Heart left ventricle (tissue), 16 donors: ENCODE measurements at regions not wholly inside any gene's neighbourhood (a gene's known extent, or its start where the extent isn't known, plus 50 kb on each side); places are given as distances from the start of the nearest gene placed in this dataset.
"Not testable (repeated sequence)": the region's sequence is repeated elsewhere in the genome, so short reads cannot be mapped to it uniquely, and the experiment has no call there.

ENCODE experiments used
- ATAC-seq, 4 donors: fragments of 200-7000 bp; cut with Tn5 transposase; one replicate each; pipeline ENCODE4 v1.9.1; 2020 to 2022; ENCODE audit warnings: moderate library complexity in 4 of 4, mild to moderate bottlenecking in 3 of 4, moderate number of reproducible peaks in 1 of 4
- DNase-seq, 5 donors: peaks; one replicate each; pipeline ENCODE4 v3.0.0-alpha.2; 2020
- H3K27ac ChIP-seq, 12 donors: fragments of 200-600 bp; sonication (generic) in 4 of 12; one replicate each; pipeline versions ENCODE4 v1.5.0 to v1.8.0; 2016 to 2022; ENCODE audit warnings: mild to moderate bottlenecking in 2 of 12
- H3K27me3 ChIP-seq, 9 donors: fragments of 200-600 bp; sonication (generic) in 2 of 9; one replicate each; pipeline versions ENCODE4 v1.5.1 to v1.8.0; 2016 to 2022; ENCODE audit warnings: mild to moderate bottlenecking in 3 of 9
- H3K36me3 ChIP-seq, 9 donors: fragments of 200-600 bp; sonication (generic) in 2 of 9; one replicate each; pipeline versions ENCODE4 v1.5.0 to v1.8.0; 2018 to 2022; ENCODE audit warnings: mild to moderate bottlenecking in 2 of 9
- H3K4me1 ChIP-seq, 12 donors: fragments of 200-600 bp; sonication (generic) in 4 of 12; one replicate each; pipeline versions ENCODE4 v1.5.0 to v1.8.0; 2016 to 2022; ENCODE audit warnings: mild to moderate bottlenecking in 3 of 12
- H3K4me3 ChIP-seq, 12 donors: fragments of 200-600 bp; sonication (generic) in 4 of 12; one replicate each; pipeline versions ENCODE4 v1.5.0 to v1.8.0; 2017 to 2022; ENCODE audit warnings: mild to moderate bottlenecking in 9 of 12, moderate library complexity in 4 of 12
- H3K9me3 ChIP-seq, 12 donors: fragments of 200-600 bp; sonication (generic) in 4 of 12; one replicate each; pipeline versions ENCODE4 v1.5.0 to v1.8.0; 2016 to 2022; ENCODE audit warnings: mild to moderate bottlenecking in 1 of 12
- POLR2A ChIP-seq, 2 donors: fragments of 450-650 bp; IDR thresholded peaks; one replicate each; pipeline ENCODE4 v1.6.1; 2017; ENCODE audit warnings: antibody characterized with exemption in 2 of 2, mild to moderate bottlenecking in 2 of 2, moderate library complexity in 2 of 2
- whole genome bisulfite sequencing, 4 donors: extraction: QIAGEN DNeasy Blood & Tissue Kit in 2 of 4; methylation state at CpG; one replicate each; pipeline versions ENCODE4 v1.1.5 to v1.1.7; 2013 to 2018; 5-methylcytosine and 5-hydroxymethylcytosine counted together
- intact Hi-C, 10 donors: fragments of 100-400 bp; cut with DNase I; formaldehyde crosslinking; loops; one replicate each; pipeline versions ENCODE4 v1.11.1 to v1.14.2; 2022
- TF ChIP-seq, protein P1 (sequence below), 12 donors: fragments of 200-600 bp; sonication (generic) in 4 of 12; IDR thresholded peaks; one replicate each; pipeline versions ENCODE4 v1.5.0 to v1.8.0; 2018 to 2022; ENCODE audit warnings: antibody characterized with exemption in 12 of 12, mild to moderate bottlenecking in 5 of 12
- donor health status: ischemic (EF 13 %, LVEDD 7.1; RV severe dilation, severe dysfunction).
- donor health status: healthy with polysubstance abuse.
- donor health status: DM: no; HTN: yes; CAD: no.
- donor health status: DM: no; HTN: no; CAD: no.
- donor health status: ischemic (EF 25% LVEDD 6.9; RV normal size, moderate dysfunction).
- donor health status: ischemic (EF 25% LVEDD 5.7; RV mildly dilated, moderate dysfunction).
- donor health status: healthy.
- donor health status: DM: yes; HTN: yes; CAD: no.
- donor health status: ischemic (EF 35%, LVEDD 5.7; RV mildly dilated, moderate dysfunction).
- donor health status: nonischemic (EF 11% LVEDD 7.7; RV severe dilation, severe dysfunction).
- donor health status: DM: yes; HTN: yes; CAD: no.
- donor health status: PGD.
- donor health status: ischemic (EF 29% LVEDD 5.4; RV normal size, mild dysfunction).
- donor health status: nonischemic (EF 23%, LVEDD 6.1; RV moderate dilation, normal function).

DNA sequence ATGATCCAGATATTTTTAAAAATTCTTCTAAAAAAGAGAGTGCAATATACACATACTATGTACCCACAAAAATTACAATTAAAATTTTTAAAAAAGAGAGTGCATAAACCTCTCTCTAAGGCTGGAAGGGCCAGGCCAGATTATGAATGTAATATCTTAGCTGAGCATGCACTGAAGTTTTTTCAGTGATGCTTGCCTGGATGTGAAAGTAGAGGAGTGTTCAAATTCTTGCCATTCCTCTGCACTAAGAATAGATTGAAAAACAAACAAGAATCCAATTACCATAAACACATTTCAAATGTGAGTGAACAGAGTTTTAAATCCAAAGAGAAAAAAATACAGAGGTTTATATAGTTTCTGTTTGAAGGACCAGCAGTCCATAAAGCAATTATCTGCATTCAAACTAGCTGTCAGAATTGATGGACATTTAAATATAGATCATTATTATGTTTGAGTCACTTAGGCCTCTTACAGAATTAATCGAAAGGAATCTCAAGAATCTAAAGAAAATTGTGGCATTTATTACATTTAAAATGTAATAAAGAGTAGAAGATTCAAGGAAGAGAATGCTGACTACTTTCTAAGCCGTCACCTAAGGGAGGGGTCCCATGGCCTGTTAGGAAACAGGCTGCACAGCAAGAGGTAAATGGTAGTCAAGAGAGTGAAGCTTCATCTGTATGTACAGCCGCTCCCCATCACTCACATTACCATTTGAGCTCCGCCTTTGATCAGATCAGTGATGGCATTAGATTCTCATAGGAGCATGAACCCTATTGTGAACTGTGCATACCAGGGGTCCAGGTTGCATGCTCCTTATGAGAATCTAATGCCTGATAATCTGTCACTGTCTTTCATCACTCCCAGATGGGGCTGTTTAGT, 159.3 kb upstream of the MDFIC2 start:
- H3K27ac ChIP-seq: no peak overlapping the region
- TF ChIP-seq, protein P1, sequence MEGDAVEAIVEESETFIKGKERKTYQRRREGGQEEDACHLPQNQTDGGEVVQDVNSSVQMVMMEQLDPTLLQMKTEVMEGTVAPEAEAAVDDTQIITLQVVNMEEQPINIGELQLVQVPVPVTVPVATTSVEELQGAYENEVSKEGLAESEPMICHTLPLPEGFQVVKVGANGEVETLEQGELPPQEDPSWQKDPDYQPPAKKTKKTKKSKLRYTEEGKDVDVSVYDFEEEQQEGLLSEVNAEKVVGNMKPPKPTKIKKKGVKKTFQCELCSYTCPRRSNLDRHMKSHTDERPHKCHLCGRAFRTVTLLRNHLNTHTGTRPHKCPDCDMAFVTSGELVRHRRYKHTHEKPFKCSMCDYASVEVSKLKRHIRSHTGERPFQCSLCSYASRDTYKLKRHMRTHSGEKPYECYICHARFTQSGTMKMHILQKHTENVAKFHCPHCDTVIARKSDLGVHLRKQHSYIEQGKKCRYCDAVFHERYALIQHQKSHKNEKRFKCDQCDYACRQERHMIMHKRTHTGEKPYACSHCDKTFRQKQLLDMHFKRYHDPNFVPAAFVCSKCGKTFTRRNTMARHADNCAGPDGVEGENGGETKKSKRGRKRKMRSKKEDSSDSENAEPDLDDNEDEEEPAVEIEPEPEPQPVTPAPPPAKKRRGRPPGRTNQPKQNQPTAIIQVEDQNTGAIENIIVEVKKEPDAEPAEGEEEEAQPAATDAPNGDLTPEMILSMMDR (IDR thresholded peaks at IDR 0.05): no peak
- no peak for TF ChIP-seq POLR2A (IDR thresholded peaks at IDR 0.05)

DNA sequence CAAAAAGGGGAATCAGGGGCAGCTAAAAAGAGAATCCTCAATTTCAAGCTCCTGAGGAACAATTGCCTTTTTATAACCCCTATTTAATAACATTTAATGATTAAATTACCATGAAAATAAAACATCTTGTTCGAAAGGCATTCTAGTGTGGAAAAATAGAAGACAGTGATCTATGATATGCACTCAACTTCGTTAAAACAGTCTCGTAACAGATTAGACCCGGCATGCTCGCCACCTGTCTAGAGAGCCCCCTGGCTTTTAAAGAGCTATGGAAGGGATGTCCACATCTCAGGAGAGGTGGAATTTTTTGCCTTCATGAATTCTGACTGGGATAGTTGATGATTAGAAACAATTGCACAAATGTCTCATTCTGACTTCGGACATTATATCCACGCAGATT, 153.7 kb upstream of the MDFIC2 start:
- H3K4me1 ChIP-seq: no peaks in the 10 kb centered on the region
- H3K27ac ChIP-seq: no peak overlapping the region
- DNase-seq (no peak), ATAC-seq (no peak)
- WGBS, 4 donors: 85 to 88% (median 87%) methylated on average over 7 of the region's 7 CpGs
- H3K4me3 ChIP-seq: no peak overlapping the region
- H3K27me3 ChIP-seq: no peaks in the 10 kb centered on the region
- intact Hi-C loops: no loop called here
- TF ChIP-seq, protein P1 (IDR thresholded peaks at IDR 0.05): no peak
- no peak for TF ChIP-seq POLR2A (IDR thresholded peaks at IDR 0.05)
- no peaks in the 10 kb centered on the region for H3K9me3 ChIP-seq
- H3K36me3 ChIP-seq: no peaks in the 10 kb centered on the region

More for the DNA sequence above, 159.3 kb upstream of the MDFIC2 start:
- intact Hi-C loops: no loop called here
- Histone ChIP-seq H3K4me1 (no peaks in the 10 kb centered on the region), H3K4me3 (no peak overlapping the region), H3K36me3 (no peaks in the 10 kb centered on the region), H3K27me3 (no peaks in the 10 kb centered on the region), H3K9me3 (peaks cover 0 to 4% (median 0%) of the 10 kb centered on the region in 12 donors)
- DNase-seq (no peak), ATAC-seq (no peak)
- 82 to 93% (median 89%) methylated on average over 4 of the region's 4 CpGs for WGBS, 4 donors

DNA sequence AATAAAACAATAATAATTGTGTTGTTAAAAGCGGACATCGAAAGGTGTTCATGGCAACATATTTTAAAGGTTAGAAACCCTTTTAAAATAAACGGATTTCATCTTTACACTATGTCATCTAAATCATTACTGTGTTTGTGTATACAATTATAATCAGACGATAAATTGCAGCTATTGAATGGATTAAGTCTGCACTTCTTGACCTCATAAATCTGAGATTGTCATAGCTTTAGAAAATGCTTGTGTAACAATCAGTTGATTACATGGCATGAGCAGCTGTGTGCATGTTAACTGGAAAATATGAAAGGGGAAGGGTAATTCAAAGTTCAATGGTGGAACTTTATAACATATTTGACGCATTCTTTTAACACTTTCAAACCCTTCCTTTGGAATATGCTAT, 152.4 kb upstream of the MDFIC2 start:
- Histone ChIP-seq H3K4me1 (no peaks in the 10 kb centered on the region), H3K27me3 (no peaks in the 10 kb centered on the region), H3K9me3 (no peaks in the 10 kb centered on the region), H3K27ac (no peak overlapping the region), H3K36me3 (no peaks in the 10 kb centered on the region), H3K4me3 (no peak overlapping the region)
- intact Hi-C loops: no loop called here
- ATAC-seq: no peak
- no peak for TF ChIP-seq POLR2A (IDR thresholded peaks at IDR 0.05)
- TF ChIP-seq, protein P1 (IDR thresholded peaks at IDR 0.05): no peak
- WGBS, 4 donors: 79 to 91% (median 89%) methylated on average over 5 of the region's 5 CpGs
- DNase-seq: no peak

DNA sequence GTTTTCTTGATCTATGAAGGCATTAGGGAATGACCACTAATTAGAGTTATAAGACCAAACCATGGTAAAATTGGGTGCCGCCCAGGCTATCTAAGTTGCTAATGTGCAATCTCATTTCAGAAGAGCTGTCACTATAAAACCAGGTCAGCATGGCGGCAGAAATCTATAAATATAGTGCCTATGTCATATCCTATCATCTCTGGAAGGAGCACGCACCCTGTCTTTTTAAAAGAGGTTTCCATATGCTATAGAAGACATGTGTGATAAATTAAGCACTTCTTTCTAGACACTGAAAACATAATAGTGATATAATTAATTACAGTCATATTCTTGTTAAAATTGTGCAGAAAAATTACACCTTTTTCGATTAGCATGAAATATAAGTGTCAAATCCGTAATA, 152.0 kb upstream of the MDFIC2 start:
- Histone ChIP-seq H3K27me3 (no peaks in the 10 kb centered on the region), H3K9me3 (no peaks in the 10 kb centered on the region), H3K27ac (no peak overlapping the region), H3K4me1 (no peaks in the 10 kb centered on the region), H3K36me3 (no peaks in the 10 kb centered on the region), H3K4me3 (no peak overlapping the region)
- intact Hi-C loops: no loop called here
- ATAC-seq (no peak), DNase-seq (no peak)
- WGBS, 4 donors: 73 to 80% (median 77%) methylated on average over 5 of the region's 5 CpGs
- TF ChIP-seq, protein P1 (IDR thresholded peaks at IDR 0.05): no peak
- TF ChIP-seq POLR2A (IDR thresholded peaks at IDR 0.05): no peak

DNA sequence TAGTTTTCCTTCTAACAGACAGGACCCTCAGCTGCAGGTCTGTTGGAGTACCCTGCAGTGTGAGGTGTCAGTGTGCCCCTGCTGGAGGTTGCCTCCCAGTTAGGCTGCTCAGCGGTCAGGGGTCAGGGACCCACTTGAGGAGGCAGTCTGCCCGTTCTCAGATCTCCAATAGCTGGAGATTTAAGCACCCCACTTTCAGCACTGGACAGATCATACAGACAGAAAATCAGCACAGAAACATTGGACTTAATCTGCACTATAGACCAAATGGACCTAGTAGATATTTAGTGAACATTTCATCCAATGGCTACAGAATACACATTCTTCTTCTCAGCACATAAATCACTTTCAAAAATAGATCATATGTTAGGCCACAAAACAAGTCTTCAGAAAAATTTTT, 137.8 kb upstream of the MDFIC2 start:
- H3K9me3 ChIP-seq: peaks cover 0 to 21% (median 0%) of the 10 kb centered on the region in 12 donors
- H3K36me3 ChIP-seq, ATAC-seq, intact Hi-C loops, H3K27ac ChIP-seq, H3K27me3 ChIP-seq, H3K4me3 ChIP-seq, DNase-seq, H3K4me1 ChIP-seq: not testable (repeated sequence)
- WGBS, 4 donors: 60 to 90% (median 80%) methylated on average over 2 of the region's 2 CpGs

DNA sequence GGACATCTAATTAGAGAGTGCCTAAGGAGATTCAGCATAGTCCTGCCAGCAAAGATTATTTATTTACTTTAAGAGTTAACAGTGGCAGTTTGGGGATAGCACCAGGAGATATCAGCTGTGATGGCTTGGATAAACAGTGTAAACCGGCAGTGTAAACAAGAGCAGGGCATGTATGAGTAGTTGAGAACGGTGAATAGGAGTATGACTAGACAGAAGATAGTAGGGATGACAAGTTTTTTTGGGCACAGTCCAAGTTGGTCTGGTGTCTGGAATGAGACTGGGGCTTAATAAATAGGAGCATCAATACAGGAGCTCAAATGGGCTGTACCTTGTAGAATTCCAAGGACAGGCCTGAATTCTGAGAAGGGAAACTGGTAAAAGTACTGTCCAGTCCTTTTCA, 123.0 kb upstream of the MDFIC2 start:
- DNase-seq, H3K36me3 ChIP-seq, intact Hi-C loops, H3K27ac ChIP-seq, H3K4me1 ChIP-seq, ATAC-seq, H3K27me3 ChIP-seq, H3K9me3 ChIP-seq, H3K4me3 ChIP-seq: not testable (repeated sequence)
- 39 to 54% (median 49%) methylated on average over 2 of the region's 2 CpGs for WGBS, 4 donors
